Retinal pigment epithelial cell (primary cell): ENCODE measurements at regions not wholly inside any gene's neighbourhood (a gene's known extent, or its start where the extent isn't known, plus 50 kb on each side); places are given as distances from the start of the nearest gene placed in this dataset.

Source experiments
- DNase-seq: peaks from one replicate; pipeline ENCODE4 v3.0.0-alpha.2; 2010; ENCODE audit warnings: low read depth
- H3K4me3 ChIP-seq: 2 replicates; pipeline ENCODE4 v1.5.1; 2011; ENCODE audit warnings: mild to moderate bottlenecking, low read length, control low read depth, moderate library complexity
- TF ChIP-seq, protein P1 (sequence below): conservative IDR thresholded peaks from 2 replicates; pipeline ENCODE4 v1.5.1; 2011; ENCODE audit warnings: low read depth, low read length, control low read depth, inconsistent platforms

GRCh38 chr14:66225337-66225736 is 260.8 kb upstream of the CCDC196 start:
- TF ChIP-seq, protein P1, sequence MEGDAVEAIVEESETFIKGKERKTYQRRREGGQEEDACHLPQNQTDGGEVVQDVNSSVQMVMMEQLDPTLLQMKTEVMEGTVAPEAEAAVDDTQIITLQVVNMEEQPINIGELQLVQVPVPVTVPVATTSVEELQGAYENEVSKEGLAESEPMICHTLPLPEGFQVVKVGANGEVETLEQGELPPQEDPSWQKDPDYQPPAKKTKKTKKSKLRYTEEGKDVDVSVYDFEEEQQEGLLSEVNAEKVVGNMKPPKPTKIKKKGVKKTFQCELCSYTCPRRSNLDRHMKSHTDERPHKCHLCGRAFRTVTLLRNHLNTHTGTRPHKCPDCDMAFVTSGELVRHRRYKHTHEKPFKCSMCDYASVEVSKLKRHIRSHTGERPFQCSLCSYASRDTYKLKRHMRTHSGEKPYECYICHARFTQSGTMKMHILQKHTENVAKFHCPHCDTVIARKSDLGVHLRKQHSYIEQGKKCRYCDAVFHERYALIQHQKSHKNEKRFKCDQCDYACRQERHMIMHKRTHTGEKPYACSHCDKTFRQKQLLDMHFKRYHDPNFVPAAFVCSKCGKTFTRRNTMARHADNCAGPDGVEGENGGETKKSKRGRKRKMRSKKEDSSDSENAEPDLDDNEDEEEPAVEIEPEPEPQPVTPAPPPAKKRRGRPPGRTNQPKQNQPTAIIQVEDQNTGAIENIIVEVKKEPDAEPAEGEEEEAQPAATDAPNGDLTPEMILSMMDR = no peak
- no peak overlapping the region for H3K4me3 ChIP-seq
- no peak for DNase-seq

DNA sequence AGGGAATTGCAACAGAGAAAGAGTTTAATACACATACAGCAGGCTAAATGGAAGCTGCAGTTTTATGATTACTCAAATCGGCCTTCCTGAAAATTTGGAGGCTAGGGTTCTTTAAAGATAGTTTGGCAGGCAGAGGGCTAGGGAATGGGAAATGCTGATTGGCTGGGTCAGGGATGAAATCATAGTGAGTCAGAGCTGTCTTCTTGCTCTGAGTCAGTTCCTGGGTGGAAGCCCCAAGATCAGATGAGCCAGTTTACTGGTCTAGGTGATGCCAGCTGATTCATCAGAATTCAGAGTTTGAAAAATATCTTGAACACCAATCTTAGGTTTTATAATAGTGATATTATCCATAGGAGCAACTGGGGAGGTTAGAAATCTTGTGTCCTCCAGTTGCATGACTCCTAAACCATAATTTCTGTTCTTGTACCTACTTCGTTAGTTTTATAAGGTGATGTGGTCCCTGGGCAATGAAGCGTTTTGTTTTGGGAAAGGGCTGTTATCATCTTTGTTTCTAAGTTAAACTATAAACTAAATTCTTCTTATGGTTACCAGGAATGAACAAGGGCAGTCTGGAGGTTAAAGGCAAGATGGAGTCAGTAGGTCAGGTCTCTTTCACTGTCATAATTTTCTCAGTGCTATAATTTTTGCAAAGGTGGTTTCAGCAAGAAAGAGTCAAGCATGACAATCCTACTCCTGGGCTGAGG is 257.8 kb upstream of the CCDC196 start:
- TF ChIP-seq, protein P1 = no peak
- no peak overlapping the region for H3K4me3 ChIP-seq
- no peak for DNase-seq

DNA sequence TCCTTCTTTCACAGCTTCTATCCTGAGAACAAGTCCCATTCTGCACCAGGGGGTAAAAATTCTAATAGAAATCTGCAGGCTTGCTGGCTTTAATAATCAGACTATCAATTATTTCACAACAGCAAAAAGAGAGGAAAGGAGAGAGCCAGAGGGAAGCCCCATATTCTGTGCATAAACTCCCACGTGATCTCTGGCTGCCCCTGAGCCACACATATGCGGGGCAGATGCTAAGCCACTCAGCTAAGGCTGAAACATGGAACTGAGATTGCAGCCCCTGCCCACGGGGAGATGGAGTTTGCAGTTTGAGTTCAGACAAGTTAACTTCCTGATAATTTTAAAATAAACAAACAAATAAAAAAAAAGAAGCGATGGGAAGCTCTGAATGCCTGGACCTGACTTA is 254.4 kb upstream of the CCDC196 start:
- H3K4me3 ChIP-seq = no peak overlapping the region
- TF ChIP-seq, protein P1 = no peak
- DNase-seq = no peak

DNA sequence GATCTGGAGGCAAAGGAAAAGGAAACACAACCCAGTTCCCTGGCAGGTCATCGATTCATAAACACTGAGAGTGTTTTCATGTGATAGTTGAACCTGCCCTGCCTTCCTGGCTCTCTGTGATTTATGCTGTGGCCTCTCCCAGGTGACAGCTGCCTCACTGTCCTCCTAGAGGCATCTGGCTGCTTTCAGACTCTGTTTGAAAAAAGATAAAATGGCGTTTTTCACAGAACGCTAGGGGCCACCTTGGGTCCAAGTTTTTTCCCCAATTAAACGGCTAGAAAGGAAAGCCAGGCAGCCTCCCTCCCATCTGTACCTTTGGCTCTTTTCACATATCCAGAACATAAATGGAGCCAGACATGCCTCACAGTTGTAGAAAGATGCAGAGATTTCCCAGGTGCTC is 252.6 kb upstream of the CCDC196 start:
- H3K4me3 ChIP-seq = no peak overlapping the region
- TF ChIP-seq, protein P1 = no peak
- no peak for DNase-seq

DNA sequence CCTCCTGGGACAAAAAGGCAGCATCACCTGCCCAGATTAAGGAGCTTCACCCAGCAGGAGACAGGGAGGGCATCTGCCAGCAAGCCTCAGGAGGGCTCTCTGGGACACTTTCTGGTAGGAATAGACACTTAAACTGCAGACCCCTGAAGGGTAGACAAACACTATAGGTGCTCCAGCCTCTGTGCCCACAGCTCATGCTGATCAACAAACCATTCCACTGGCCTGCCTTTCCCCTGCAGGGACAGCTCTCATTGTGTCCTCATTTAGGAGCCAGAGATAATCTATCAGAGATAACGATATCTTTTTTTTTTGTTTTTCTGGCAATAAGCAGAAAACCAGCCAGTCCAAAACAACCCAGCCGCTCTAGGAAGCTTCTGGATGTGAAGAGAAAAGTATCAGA is 251.8 kb upstream of the CCDC196 start:
- H3K4me3 ChIP-seq = no peak overlapping the region
- TF ChIP-seq, protein P1 = no peak
- DNase-seq = no peak

- no peak for DNase-seq
- H3K4me3 ChIP-seq = no peak overlapping the region
Measured at GRCh38 chr14:66237741-66238140, 248.4 kb upstream of the CCDC196 start.

DNA sequence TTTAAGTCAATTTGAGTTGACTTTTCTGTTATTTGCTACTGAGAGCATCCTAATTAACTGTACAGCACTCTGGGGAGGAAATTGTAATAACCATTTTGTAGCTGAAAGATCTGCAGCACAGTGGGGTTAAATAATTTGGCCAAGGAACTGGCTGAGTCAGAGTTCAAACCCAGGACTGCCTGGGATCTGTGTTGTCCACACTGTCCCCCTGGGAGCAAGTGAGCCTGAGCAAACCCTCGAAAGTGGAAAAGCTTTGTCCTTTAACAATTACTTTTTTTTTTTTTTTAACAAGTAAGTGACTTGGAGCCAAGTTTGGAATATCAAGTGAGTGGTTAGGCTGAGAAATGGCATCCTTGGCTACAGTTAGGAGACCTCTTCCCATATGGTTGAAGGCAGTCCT is 247.2 kb upstream of the CCDC196 start:
- H3K4me3 ChIP-seq = no peak overlapping the region
- DNase-seq = no peak
- TF ChIP-seq, protein P1 = no peak

More at GRCh38 chr14:66237741-66238140, 248.4 kb upstream of the CCDC196 start:
- TF ChIP-seq, protein P1 = no peak
